ENCODE measurements at regions not wholly inside any gene's neighbourhood (a gene's known extent, or its start where the extent isn't known, plus 50 kb on each side); places are given as distances from the start of the nearest gene placed in this dataset.

DNA sequence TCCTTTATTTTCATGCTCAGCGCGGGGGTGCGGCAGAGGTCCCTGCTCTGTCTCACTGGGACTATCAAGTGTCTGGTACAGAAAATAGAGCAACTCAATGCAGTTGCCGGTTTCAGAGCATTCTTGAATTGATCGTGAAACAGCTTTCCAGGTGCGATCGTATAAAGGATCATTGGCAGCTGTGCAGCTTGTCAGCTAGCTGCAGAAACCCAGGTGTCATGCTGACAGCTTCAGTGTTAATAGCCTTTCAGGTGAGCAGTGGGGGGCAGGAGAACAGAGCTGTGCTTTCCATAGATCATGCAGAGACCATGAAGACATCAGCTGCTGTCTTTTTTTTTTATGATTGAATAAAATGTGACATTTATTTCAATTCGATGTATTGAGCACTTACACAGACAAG is 583.9 kb downstream of the NLGN4X start:
- TF ChIP-seq, protein P1, sequence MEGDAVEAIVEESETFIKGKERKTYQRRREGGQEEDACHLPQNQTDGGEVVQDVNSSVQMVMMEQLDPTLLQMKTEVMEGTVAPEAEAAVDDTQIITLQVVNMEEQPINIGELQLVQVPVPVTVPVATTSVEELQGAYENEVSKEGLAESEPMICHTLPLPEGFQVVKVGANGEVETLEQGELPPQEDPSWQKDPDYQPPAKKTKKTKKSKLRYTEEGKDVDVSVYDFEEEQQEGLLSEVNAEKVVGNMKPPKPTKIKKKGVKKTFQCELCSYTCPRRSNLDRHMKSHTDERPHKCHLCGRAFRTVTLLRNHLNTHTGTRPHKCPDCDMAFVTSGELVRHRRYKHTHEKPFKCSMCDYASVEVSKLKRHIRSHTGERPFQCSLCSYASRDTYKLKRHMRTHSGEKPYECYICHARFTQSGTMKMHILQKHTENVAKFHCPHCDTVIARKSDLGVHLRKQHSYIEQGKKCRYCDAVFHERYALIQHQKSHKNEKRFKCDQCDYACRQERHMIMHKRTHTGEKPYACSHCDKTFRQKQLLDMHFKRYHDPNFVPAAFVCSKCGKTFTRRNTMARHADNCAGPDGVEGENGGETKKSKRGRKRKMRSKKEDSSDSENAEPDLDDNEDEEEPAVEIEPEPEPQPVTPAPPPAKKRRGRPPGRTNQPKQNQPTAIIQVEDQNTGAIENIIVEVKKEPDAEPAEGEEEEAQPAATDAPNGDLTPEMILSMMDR (IDR thresholded peaks at IDR 0.05; ENCODE audit: control insufficient read depth, insufficient read depth, low read depth, low read length, missing control alignments): no peak
- no peak overlapping the region for H3K4me3 ChIP-seq (ENCODE audit: control insufficient read depth, low read depth, low read length)
- no peak for DNase-seq (ENCODE audit: low read depth)

DNA sequence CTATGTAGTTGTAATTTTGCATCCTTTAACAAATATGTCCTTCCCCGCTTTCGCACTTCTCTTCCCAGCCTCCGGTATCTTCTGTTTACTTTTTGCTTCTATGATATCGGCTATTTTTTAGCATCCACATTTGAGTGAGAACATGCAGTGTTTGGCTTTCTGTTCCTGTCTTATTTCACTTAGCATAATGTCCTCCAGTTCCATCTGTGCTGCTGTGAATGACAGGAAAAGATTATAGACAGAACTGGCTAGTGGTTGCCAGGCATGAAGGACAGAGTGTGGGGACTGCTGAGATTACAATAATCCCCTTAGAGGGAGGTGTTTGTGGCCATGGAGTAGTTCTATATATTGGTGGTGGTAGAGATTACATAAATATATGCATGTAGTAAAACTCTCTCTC is 588.6 kb downstream of the NLGN4X start:
- TF ChIP-seq, protein P1 (IDR thresholded peaks at IDR 0.05; ENCODE audit: control insufficient read depth, insufficient read depth, low read depth, low read length, missing control alignments): no peak

DNA sequence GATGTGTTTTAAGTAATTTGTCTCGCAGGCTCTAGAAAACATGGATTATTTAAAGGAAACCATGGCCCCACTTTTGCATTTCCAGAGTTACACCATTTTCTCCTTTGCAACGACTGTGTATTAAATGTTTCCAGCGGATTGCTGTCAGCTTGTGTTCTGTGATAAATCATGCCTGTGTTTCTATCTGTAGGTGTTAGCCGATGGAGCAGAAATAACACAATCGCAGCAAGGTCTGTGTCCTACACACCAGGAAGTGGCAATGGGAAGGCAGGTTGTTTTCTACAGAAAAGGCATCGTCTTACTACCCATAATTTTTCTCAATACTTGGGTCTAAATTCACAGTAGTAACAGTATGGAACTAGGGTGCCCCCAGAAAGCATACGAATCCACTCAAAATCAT is 590.1 kb downstream of the NLGN4X start:
- H3K4me3 ChIP-seq (ENCODE audit: control insufficient read depth, low read depth, low read length): no peak overlapping the region
- TF ChIP-seq, protein P1 (IDR thresholded peaks at IDR 0.05; ENCODE audit: control insufficient read depth, insufficient read depth, low read depth, low read length, missing control alignments): no peak
- DNase-seq (ENCODE audit: low read depth): no peak

More for the DNA sequence above, 588.6 kb downstream of the NLGN4X start:
- no peak overlapping the region for H3K4me3 ChIP-seq (ENCODE audit: control insufficient read depth, low read depth, low read length)
- DNase-seq (ENCODE audit: low read depth): no peak

DNA sequence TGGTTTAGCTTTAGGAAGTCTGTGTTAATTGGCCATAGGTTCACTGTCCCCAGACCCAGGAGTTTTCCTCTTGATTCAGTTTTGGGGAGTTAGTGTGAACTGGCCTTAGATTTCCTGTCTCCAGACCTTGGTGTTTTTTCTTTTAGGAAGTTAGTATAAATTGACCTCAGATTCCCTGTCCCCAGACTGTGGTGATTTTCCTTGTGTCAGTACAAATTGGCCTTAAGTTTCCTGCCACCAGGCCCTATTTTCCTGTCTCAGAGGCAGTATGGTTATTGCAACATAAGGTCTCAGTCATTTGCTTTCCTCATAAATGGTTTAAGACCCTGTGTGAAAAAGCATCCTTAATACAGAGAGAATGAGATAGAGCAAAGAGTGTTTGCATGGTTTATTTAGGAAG is 595.8 kb downstream of the NLGN4X start:
- DNase-seq (ENCODE audit: low read depth): no peak
- TF ChIP-seq, protein P1 (IDR thresholded peaks at IDR 0.05; ENCODE audit: control insufficient read depth, insufficient read depth, low read depth, low read length, missing control alignments): no peak
- H3K4me3 ChIP-seq (ENCODE audit: control insufficient read depth, low read depth, low read length): no peak overlapping the region

DNA sequence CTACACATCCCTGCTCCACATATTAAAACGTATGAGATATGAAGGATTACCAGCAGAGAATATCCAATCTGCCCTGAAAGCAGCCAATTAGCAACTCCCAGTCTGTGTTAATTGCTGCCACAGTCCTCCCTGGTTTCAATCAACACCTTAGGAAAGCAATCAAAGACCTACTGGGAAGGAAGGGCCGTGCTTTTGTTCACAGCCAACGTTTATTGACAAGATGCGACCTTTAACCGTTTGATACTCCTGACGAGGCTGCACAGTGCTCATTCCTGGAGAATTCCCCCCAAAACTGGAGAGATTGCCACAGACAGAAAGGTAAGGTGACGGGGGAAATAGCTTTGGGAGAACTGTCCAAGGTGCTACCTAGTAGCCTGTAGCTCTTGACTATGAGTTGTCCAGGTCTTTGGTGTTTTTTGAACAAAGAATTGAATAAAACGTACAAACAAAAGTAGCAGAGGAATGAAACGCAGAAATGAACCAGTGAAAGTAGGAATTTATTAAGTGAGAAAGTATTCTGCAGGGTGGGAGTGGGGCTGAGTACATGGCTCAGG is 596.5 kb downstream of the NLGN4X start:
- H3K4me3 ChIP-seq (ENCODE audit: control insufficient read depth, low read depth, low read length): no peak overlapping the region
- TF ChIP-seq, protein P1 (IDR thresholded peaks at IDR 0.05; ENCODE audit: control insufficient read depth, insufficient read depth, low read depth, low read length, missing control alignments): no peak
- DNase-seq (ENCODE audit: low read depth): no peak

DNA sequence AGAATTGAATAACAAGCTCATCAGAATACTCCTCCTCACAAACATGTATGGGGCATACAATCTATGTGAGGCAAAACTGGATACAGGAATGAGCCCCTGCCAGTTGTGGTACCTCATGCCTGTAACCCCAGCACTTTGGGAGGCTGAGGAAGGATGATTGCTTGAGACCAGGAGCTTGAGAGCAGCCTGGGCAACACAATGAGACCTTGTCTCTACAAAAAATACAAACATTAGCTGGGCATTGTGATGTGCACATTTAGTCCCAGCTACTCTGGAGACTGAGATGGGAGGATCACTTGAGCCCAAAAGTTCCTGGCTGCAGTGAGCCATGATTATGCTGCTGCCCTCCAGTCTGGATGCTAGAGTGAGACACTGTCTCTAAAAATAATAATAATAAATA is 611.0 kb downstream of the NLGN4X start:
- DNase-seq (ENCODE audit: low read depth): no peak
- H3K4me3 ChIP-seq (ENCODE audit: control insufficient read depth, low read depth, low read length): no peak overlapping the region
- TF ChIP-seq, protein P1 (IDR thresholded peaks at IDR 0.05; ENCODE audit: control insufficient read depth, insufficient read depth, low read depth, low read length, missing control alignments): no peak

DNA sequence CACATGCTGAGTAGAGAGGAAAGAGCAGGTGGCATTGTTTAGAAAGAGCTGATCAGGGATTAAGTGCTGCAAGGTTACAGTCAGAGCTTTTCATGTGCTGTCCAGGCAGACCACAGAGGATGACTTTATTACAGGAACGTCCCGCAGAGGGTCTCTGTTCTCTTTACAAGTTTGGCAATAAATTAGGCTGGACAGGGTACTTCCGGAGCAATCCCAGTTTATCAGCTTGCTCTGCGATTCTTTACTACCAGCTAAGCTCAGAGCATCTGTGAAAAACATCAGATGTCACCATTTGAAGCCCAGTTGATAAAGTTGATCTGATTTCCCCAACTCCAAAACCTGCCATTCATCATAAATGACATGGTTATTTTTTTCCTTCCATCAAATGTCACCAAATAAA is 633.1 kb downstream of the NLGN4X start:
- no peak for DNase-seq (ENCODE audit: low read depth)
- TF ChIP-seq, protein P1 (IDR thresholded peaks at IDR 0.05; ENCODE audit: control insufficient read depth, insufficient read depth, low read depth, low read length, missing control alignments): no peak
- H3K4me3 ChIP-seq (ENCODE audit: control insufficient read depth, low read depth, low read length): no peak overlapping the region
